ENCODE measurements at regions not wholly inside any gene's neighbourhood (a gene's known extent, or its start where the extent isn't known, plus 50 kb on each side); places are given as distances from the start of the nearest gene placed in this dataset.
A peak's percentile ranks its signal among the peaks of the same experiment; 100 is the strongest.

DNA sequence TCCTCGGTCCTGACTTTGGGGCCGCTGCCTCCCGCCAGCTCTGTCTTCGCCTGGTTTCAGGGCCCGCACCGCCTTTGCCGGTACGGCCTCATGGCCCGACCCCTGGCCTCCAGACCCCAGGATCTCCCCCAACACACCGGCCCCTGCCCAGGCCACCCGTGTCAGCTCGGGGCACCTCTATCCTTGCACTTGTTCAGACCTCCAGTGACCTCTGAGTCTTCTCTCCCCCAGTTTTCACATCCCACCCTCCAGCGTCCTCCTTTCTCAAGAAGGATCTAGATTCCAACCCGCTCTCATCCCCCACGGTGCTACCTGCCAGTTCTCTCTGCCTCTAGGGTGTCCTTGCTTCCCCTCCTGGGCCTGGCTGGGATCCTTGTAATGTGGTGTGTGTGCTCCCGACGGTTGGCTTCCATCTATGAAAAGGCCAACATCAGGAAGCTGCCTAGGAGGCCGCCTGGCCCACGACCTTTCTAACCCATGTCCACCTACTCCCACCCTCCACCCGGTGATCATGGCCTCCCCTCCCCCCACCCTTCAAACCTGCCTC lies 61.1 kb downstream of the SPATA31C2 start:
- Histone ChIP-seq H3K9me3 (ENCODE audit: control insufficient read depth, low read length) (no peaks in the 10 kb centered on the region), H3K9ac (ENCODE audit: low read length) (peak overlapping the region; percentile 72), H3K4me1 (ENCODE audit: control insufficient read depth, insufficient read depth, low read length) (peaks cover 9% of the 10 kb centered on the region), H3K36me3 (ENCODE audit: control insufficient read depth, insufficient read depth, low read length) (no peaks in the 10 kb centered on the region), H3K27me3 (ENCODE audit: control insufficient read depth, insufficient read depth, low read length) (no peaks in the 10 kb centered on the region), H3K4me3 (ENCODE audit: low read length) (peak overlapping the region; percentile 60)

DNA sequence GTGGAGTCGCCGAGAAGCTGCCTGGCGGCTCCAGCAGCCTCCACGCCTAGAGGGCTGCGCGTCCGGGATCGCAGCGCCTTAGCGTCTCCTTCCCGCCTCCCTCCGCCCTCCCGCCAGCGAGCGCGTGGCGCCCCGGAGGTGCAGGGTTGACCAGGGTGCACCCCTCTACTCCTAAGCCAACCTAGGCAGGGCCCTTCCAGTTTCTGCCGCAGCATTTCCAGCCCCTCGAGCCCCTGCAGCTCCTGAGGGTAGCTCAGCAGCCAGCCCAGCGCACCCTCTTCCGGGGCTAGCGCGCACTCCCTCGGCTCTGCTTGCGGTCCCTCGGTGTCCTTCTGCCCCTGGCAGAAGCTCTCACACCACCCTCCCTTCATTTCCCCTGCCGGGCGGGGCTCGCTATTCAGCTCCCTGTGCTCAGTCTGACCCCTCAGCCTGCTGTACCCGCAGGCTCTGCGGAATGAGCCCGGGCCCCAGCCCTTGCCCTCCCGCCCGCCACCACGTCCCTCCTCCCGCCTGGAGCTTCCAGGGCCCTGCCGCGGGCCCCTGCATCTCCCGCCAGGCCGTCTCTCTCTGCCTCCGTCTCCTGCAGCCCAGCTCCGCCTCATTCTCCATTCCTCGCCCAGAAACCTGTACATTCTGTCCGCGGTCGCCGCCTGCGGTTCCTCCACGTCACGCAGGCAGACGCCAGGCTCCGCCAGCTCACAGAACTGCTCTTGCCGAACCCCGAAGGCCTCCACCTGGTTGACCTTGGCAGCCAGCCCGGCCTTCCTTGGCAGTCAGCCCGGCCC lies 61.8 kb downstream of the SPATA31C2 start:
- Histone ChIP-seq H3K36me3 (ENCODE audit: control insufficient read depth, insufficient read depth, low read length) (no peaks in the 10 kb centered on the region), H3K9ac (ENCODE audit: low read length) (peak overlapping the region; percentile 72), H3K27me3 (ENCODE audit: control insufficient read depth, insufficient read depth, low read length) (no peaks in the 10 kb centered on the region)

DNA sequence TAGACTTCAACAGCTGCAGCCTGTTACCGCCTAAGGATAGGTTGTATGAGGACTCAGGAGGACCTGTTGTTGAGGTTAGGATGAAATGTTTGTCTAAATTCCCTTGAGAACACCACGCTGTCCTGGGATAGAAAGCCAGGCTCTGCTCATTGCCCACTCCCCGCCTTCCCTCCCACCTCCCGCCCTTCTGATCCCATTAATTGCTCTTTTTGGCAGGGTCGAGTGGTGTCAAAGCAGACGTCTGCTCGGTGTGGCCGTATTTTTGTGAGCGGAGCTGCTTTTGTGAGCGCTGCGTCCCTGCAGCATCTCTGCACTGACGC lies 62.3 kb downstream of the SPATA31C2 start:
- H3K9me3 ChIP-seq (ENCODE audit: control insufficient read depth, low read length): no peaks in the 10 kb centered on the region
- peaks cover 9% of the 10 kb centered on the region for H3K4me1 ChIP-seq (ENCODE audit: control insufficient read depth, insufficient read depth, low read length)
- H3K27me3 ChIP-seq (ENCODE audit: control insufficient read depth, insufficient read depth, low read length): no peaks in the 10 kb centered on the region
- no peaks in the 10 kb centered on the region for H3K36me3 ChIP-seq (ENCODE audit: control insufficient read depth, insufficient read depth, low read length)
- peak overlapping the region; percentile 60 for H3K4me3 ChIP-seq (ENCODE audit: low read length)
- H3K9ac ChIP-seq (ENCODE audit: low read length): peak overlapping the region; percentile 72

More for the DNA sequence above, 61.8 kb downstream of the SPATA31C2 start:
- peak overlapping the region; percentile 60 for H3K4me3 ChIP-seq (ENCODE audit: low read length)
- peaks cover 9% of the 10 kb centered on the region for H3K4me1 ChIP-seq (ENCODE audit: control insufficient read depth, insufficient read depth, low read length)
- no peaks in the 10 kb centered on the region for H3K9me3 ChIP-seq (ENCODE audit: control insufficient read depth, low read length)

DNA sequence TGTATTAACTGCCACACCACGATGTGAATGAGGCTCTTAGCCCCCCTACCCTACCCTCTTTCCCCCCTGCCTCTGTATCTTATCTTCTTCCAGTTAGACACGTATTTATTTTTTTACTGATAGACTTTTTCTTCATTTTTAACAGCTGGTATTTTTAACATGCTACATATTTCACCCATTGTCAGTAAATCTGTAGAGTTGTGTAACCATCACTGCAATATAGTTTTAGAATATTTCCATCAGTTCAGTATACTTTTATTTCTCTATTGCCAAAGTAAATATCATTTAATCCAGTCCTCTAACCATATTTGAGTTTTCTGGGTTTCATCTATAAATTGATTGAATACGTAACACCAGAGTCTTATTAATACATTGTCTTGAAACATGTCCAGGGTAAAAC lies 62.8 kb downstream of the SPATA31C2 start:
- H3K36me3 ChIP-seq (ENCODE audit: control insufficient read depth, insufficient read depth, low read length): no peaks in the 10 kb centered on the region
- peak overlapping the region; percentile 60 for H3K4me3 ChIP-seq (ENCODE audit: low read length)
- no peaks in the 10 kb centered on the region for H3K9me3 ChIP-seq (ENCODE audit: control insufficient read depth, low read length)
- peaks cover 9% of the 10 kb centered on the region for H3K4me1 ChIP-seq (ENCODE audit: control insufficient read depth, insufficient read depth, low read length)
- no peak overlapping the region for H3K9ac ChIP-seq (ENCODE audit: low read length)
- no peaks in the 10 kb centered on the region for H3K27me3 ChIP-seq (ENCODE audit: control insufficient read depth, insufficient read depth, low read length)

DNA sequence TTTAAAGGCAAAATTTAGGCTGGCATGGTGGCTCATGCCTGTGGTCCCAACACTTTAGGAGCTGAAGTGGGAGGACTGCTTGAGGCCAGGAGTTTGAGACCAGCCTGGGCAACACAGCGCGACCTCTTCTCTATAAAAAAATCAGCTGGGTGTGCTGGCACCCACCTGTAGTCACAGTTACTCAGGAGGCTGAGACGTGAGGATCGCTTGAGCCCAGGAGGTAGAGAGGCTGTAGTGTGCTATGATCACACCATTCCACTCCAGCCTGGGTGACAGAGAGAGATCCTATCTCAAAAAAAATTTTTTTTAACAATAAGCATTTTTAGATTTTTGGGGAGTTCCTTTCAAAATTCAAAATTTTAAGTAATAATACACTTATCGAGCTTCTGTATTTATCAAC lies 63.3 kb downstream of the SPATA31C2 start:
- no peaks in the 10 kb centered on the region for H3K9me3 ChIP-seq (ENCODE audit: control insufficient read depth, low read length)
- H3K27me3 ChIP-seq (ENCODE audit: control insufficient read depth, insufficient read depth, low read length): no peaks in the 10 kb centered on the region
- H3K4me3 ChIP-seq (ENCODE audit: low read length): no peak overlapping the region
- peaks cover 9% of the 10 kb centered on the region for H3K4me1 ChIP-seq (ENCODE audit: control insufficient read depth, insufficient read depth, low read length)
- no peak overlapping the region for H3K9ac ChIP-seq (ENCODE audit: low read length)
- no peaks in the 10 kb centered on the region for H3K36me3 ChIP-seq (ENCODE audit: control insufficient read depth, insufficient read depth, low read length)

DNA sequence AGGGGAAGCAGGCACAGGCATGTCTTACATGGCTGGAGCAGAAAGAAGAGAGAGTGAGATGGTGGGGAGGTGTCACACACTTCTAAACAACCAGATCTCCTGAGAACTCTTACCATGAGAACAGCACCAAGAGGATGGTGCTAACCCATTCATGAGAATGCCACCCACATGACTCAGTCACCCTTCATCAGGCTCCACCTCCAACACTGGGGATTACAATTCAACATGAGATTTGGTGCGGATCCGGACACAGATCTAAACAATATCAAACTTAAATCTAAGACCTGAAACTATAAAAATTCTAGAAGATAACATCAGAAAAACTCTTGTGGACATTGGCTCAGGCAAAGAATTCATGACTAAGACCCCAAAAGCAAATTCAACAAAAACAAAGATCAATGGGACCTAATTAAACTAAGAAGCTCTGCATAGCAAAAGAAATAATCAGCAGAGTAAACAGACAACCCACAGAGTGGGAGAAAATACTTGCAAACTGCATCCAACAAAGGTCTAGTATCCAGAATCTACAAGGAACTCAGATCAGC lies 65.4 kb downstream of the SPATA31C2 start:
- Histone ChIP-seq H3K27me3 (ENCODE audit: control insufficient read depth, insufficient read depth, low read length) (no peaks in the 10 kb centered on the region), H3K9ac (ENCODE audit: low read length) (no peak overlapping the region), H3K4me3 (ENCODE audit: low read length) (no peak overlapping the region), H3K36me3 (ENCODE audit: control insufficient read depth, insufficient read depth, low read length) (no peaks in the 10 kb centered on the region), H3K9me3 (ENCODE audit: control insufficient read depth, low read length) (no peaks in the 10 kb centered on the region), H3K4me1 (ENCODE audit: control insufficient read depth, insufficient read depth, low read length) (peaks cover 9% of the 10 kb centered on the region)

DNA sequence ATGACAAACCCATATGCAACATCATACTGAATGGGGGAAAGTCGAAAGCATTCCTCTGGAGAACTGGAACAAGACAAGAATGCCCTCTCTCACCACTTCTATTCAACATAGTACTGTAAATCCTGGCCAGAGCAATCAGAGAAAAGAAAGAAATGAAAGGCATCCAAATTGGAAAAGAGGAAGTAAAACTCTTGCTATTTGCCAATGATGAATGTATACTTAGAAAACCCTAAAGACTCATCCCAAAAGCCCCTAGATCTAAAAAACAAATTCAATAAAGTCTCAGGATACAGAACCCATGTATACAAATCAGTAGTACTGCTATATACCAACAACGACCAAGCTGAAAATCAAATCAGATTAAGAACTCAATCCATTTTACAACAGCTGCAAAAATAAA lies 66.9 kb downstream of the SPATA31C2 start:
- no peak overlapping the region for H3K9ac ChIP-seq (ENCODE audit: low read length)
- H3K27me3 ChIP-seq (ENCODE audit: control insufficient read depth, insufficient read depth, low read length): no peaks in the 10 kb centered on the region
- H3K9me3 ChIP-seq (ENCODE audit: control insufficient read depth, low read length): no peaks in the 10 kb centered on the region
- peaks cover 4% of the 10 kb centered on the region for H3K4me1 ChIP-seq (ENCODE audit: control insufficient read depth, insufficient read depth, low read length)
- H3K36me3 ChIP-seq (ENCODE audit: control insufficient read depth, insufficient read depth, low read length): no peaks in the 10 kb centered on the region
- no peak overlapping the region for H3K4me3 ChIP-seq (ENCODE audit: low read length)

DNA sequence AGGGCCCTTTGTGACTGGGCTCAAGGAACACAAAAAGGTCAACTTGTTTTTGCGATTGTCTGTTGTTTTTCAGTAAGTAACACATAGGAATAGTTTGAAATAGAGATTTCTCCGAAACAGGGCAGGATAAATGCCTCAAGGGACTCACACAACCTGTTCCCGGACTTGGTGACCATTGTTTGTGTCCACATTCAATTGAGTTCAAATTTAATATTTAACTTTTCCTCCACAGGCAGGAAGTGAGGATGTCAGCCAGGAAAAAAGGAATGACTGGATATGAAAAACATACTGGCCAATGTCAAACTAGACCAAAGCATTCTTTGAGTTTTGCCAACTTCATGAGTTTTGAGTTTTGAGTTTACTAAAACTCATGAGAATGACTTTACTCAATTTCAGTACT lies 72.7 kb downstream of the SPATA31C2 start:
- Histone ChIP-seq H3K9ac (ENCODE audit: low read length) (no peak overlapping the region), H3K4me3 (ENCODE audit: low read length) (no peak overlapping the region), H3K4me1 (ENCODE audit: control insufficient read depth, insufficient read depth, low read length) (no peaks in the 10 kb centered on the region), H3K27me3 (ENCODE audit: control insufficient read depth, insufficient read depth, low read length) (no peaks in the 10 kb centered on the region), H3K9me3 (ENCODE audit: control insufficient read depth, low read length) (no peaks in the 10 kb centered on the region), H3K36me3 (ENCODE audit: control insufficient read depth, insufficient read depth, low read length) (no peaks in the 10 kb centered on the region)

DNA sequence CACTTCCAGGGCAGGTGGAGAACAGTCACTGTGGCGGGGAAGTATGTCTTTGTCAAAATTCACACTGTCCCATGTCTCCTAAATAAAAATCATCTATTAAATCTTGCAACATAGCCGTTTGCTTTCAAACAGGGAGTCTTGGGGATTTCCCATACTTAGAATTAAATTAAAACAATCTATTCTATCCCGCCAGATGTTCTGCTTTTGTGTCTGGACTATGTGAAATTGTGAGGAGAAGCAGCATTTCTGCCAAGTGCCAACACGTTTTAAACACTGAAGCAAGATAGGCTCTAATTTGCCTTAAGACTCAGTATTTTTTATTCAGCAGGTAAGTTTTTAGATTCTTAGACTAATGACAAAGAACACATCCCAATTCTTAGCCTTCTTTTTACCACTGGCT lies 73.7 kb downstream of the SPATA31C2 start:
- H3K9ac ChIP-seq (ENCODE audit: low read length): no peak overlapping the region
- no peaks in the 10 kb centered on the region for H3K27me3 ChIP-seq (ENCODE audit: control insufficient read depth, insufficient read depth, low read length)
- H3K4me1 ChIP-seq (ENCODE audit: control insufficient read depth, insufficient read depth, low read length): no peaks in the 10 kb centered on the region
- H3K9me3 ChIP-seq (ENCODE audit: control insufficient read depth, low read length): no peaks in the 10 kb centered on the region
- H3K36me3 ChIP-seq (ENCODE audit: control insufficient read depth, insufficient read depth, low read length): no peaks in the 10 kb centered on the region
- H3K4me3 ChIP-seq (ENCODE audit: low read length): no peak overlapping the region

DNA sequence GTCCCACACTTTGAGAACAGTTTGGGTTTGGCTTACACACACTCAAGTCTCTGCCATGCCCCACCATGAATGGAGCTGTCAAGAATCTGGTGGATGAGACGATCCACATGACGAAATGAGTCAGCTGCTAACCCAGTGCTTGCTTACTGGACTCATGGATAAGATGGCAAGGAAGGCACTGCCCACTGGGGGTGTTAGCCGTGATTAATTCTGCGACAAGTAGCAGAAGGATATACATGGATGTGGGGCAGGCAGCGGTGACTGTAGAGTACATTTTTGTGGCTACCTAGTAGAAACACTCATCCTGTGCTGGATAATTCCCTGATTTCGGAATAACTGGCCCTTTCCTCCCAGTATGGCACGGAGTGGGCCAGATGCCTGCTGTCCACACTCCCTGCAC lies 77.5 kb downstream of the SPATA31C2 start:
- H3K9me3 ChIP-seq (ENCODE audit: control insufficient read depth, low read length): no peaks in the 10 kb centered on the region
- H3K27me3 ChIP-seq (ENCODE audit: control insufficient read depth, insufficient read depth, low read length): no peaks in the 10 kb centered on the region
- H3K4me1 ChIP-seq (ENCODE audit: control insufficient read depth, insufficient read depth, low read length): no peaks in the 10 kb centered on the region
- H3K9ac ChIP-seq (ENCODE audit: low read length): no peak overlapping the region
- no peak overlapping the region for H3K4me3 ChIP-seq (ENCODE audit: low read length)
- H3K36me3 ChIP-seq (ENCODE audit: control insufficient read depth, insufficient read depth, low read length): no peaks in the 10 kb centered on the region

DNA sequence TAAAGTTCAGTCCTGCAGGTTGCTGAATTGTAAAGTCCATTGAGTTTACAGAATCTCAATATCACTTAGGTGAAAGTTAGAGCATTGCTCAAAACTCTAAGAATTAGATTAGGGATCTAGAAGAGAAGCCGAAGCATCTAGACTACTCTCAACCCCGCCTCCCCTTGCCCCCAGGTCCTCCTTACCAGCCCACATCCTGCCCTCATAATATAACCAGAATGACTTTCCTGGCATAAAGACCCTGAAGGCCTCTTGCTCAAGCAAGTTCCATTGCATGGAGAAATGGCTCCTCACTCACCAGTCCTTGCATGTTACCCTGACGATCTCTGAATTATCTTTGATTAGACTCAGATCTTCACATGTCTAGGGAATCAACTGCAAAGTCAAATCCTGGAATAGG lies 78.8 kb downstream of the SPATA31C2 start:
- no peaks in the 10 kb centered on the region for H3K27me3 ChIP-seq (ENCODE audit: control insufficient read depth, insufficient read depth, low read length)
- no peaks in the 10 kb centered on the region for H3K36me3 ChIP-seq (ENCODE audit: control insufficient read depth, insufficient read depth, low read length)
- no peaks in the 10 kb centered on the region for H3K4me1 ChIP-seq (ENCODE audit: control insufficient read depth, insufficient read depth, low read length)
- no peaks in the 10 kb centered on the region for H3K9me3 ChIP-seq (ENCODE audit: control insufficient read depth, low read length)
- no peak overlapping the region for H3K4me3 ChIP-seq (ENCODE audit: low read length)
- no peak overlapping the region for H3K9ac ChIP-seq (ENCODE audit: low read length)

DNA sequence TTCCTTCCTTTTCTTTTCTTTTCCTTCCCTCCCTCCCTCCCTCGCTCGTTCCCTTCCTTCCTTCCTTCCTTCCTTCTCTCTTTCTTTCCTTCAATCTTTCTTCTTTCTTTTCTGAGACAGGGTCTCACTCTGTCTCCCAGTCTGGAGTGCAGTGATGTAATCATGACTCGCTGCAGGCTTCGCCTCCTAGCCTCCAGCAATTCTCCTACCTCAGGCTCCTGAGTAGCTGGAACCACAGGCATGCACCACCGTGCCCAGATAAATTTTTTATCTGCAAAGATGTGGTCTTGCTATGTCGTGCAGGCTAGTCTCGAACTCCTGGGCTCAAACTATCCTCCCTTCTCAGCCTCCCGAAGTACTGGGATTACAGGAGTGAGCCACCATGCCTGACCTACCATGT lies 81.4 kb downstream of the SPATA31C2 start:
- Histone ChIP-seq H3K9me3 (ENCODE audit: control insufficient read depth, low read length) (no peaks in the 10 kb centered on the region), H3K4me3 (ENCODE audit: low read length) (no peak overlapping the region), H3K36me3 (ENCODE audit: control insufficient read depth, insufficient read depth, low read length) (no peaks in the 10 kb centered on the region), H3K4me1 (ENCODE audit: control insufficient read depth, insufficient read depth, low read length) (no peaks in the 10 kb centered on the region), H3K9ac (ENCODE audit: low read length) (no peak overlapping the region), H3K27me3 (ENCODE audit: control insufficient read depth, insufficient read depth, low read length) (no peaks in the 10 kb centered on the region)

Measured in mucosa of stomach (tissue), 1 donor.